ENCODE measurements at regions not wholly inside any gene's neighbourhood (a gene's known extent, or its start where the extent isn't known, plus 50 kb on each side); places are given as distances from the start of the nearest gene placed in this dataset.

GRCh38 chr6:113011389-113011788, 664.3 kb downstream of the RFPL4B start:
- no peak overlapping the region for H3K4me3 ChIP-seq (ENCODE audit: low read depth, low read length)
- in situ Hi-C loops (cut with HindIII; ENCODE audit: low sequenced_read_pairs) = no loop called here
- no peak for DNase-seq (ENCODE audit: low read depth)
- no peak for TF ChIP-seq CTCF (IDR thresholded peaks at IDR 0.05; ENCODE audit: low read depth, low read length, missing control alignments)

GRCh38 chr6:113011801-113012200, 664.7 kb downstream of the RFPL4B start:
- no peak for TF ChIP-seq CTCF (IDR thresholded peaks at IDR 0.05; ENCODE audit: low read depth, low read length, missing control alignments)
- in situ Hi-C loops (cut with HindIII; ENCODE audit: low sequenced_read_pairs) = no loop called here
- DNase-seq (ENCODE audit: low read depth) = no peak
- no peak overlapping the region for H3K4me3 ChIP-seq (ENCODE audit: low read depth, low read length)

GRCh38 chr6:113015249-113015648, 668.1 kb downstream of the RFPL4B start:
- in situ Hi-C loops (cut with HindIII; ENCODE audit: low sequenced_read_pairs) = no loop called here
- no peak overlapping the region for H3K4me3 ChIP-seq (ENCODE audit: low read depth, low read length)
- TF ChIP-seq CTCF (IDR thresholded peaks at IDR 0.05; ENCODE audit: low read depth, low read length, missing control alignments) = no peak
- no peak for DNase-seq (ENCODE audit: low read depth)

GRCh38 chr6:113017353-113017752, 670.2 kb downstream of the RFPL4B start:
- no peak overlapping the region for H3K4me3 ChIP-seq (ENCODE audit: low read depth, low read length)
- DNase-seq (ENCODE audit: low read depth) = no peak
- in situ Hi-C loops (cut with HindIII; ENCODE audit: low sequenced_read_pairs) = no loop called here
- TF ChIP-seq CTCF (IDR thresholded peaks at IDR 0.05; ENCODE audit: low read depth, low read length, missing control alignments) = no peak

- H3K4me3 ChIP-seq (ENCODE audit: low read depth, low read length) = no peak overlapping the region
- in situ Hi-C loops (cut with HindIII; ENCODE audit: low sequenced_read_pairs) = no loop called here
- TF ChIP-seq CTCF (IDR thresholded peaks at IDR 0.05; ENCODE audit: low read depth, low read length, missing control alignments) = no peak
- peak; percentile 98 for DNase-seq (ENCODE audit: low read depth)
Observed at GRCh38 chr6:113018351-113019151, 671.4 kb downstream of the RFPL4B start.

- TF ChIP-seq CTCF (IDR thresholded peaks at IDR 0.05; ENCODE audit: low read depth, low read length, missing control alignments) = no peak
- DNase-seq (ENCODE audit: low read depth) = no peak
- no peak overlapping the region for H3K4me3 ChIP-seq (ENCODE audit: low read depth, low read length)
- in situ Hi-C loops (cut with HindIII; ENCODE audit: low sequenced_read_pairs) = no loop called here
Observed at GRCh38 chr6:113019176-113019575, 672.0 kb downstream of the RFPL4B start.

All from astrocyte of the cerebellum (primary cell).